CD14-positive monocyte (primary cell): ENCODE measurements at regions not wholly inside any gene's neighbourhood (a gene's known extent, or its start where the extent isn't known, plus 50 kb on each side); places are given as distances from the start of the nearest gene placed in this dataset.

Experiments used
- DNase-seq, 3 donors: peaks; one replicate each; pipeline ENCODE4 v3.0.0-alpha.2; 2011 to 2022
- H2AFZ ChIP-seq: 2 replicates; pipeline ENCODE4 v1.6.0; 2012; ENCODE audit warnings: mild to moderate bottlenecking, low read depth, low read length, inconsistent platforms; ENCODE audit not compliant: insufficient read depth, poor library complexity, severe bottlenecking
- H3K27ac ChIP-seq, 2 donors: 1 replicate in 1 of 2; 2 replicates in 1 of 2; pipeline ENCODE4 v1.5.1; 2012 to 2013; ENCODE audit warnings: low read length in 2 of 2, control low read depth in 1 of 2, inconsistent platforms in 1 of 2, low read depth in 1 of 2, mild to moderate bottlenecking in 1 of 2
- H3K27me3 ChIP-seq, 2 donors: one replicate each; pipeline versions ENCODE4 v1.6.0 to v1.6.1; 2011 to 2013; ENCODE audit warnings: low read length in 2 of 2; ENCODE audit not compliant: control insufficient read depth in 2 of 2, insufficient read depth in 2 of 2
- H3K36me3 ChIP-seq, 2 donors: replicated peaks in 1 of 2; 1 replicate in 1 of 2; 2 replicates in 1 of 2; pipeline versions ENCODE4 v1.5.1 to v1.6.1; 2012 to 2013; ENCODE audit warnings: low read length in 2 of 2, control low read depth in 1 of 2, inconsistent platforms in 1 of 2, mild to moderate bottlenecking in 1 of 2; ENCODE audit not compliant: insufficient read depth in 2 of 2, control insufficient read depth in 1 of 2
- H3K4me1 ChIP-seq, 2 donors: 1 replicate in 1 of 2; 2 replicates in 1 of 2; pipeline versions ENCODE4 v1.5.1 to v1.6.1; 2012 to 2013; ENCODE audit warnings: low read length in 2 of 2, control low read depth in 1 of 2, inconsistent platforms in 1 of 2, mild to moderate bottlenecking in 1 of 2, moderate library complexity in 1 of 2; ENCODE audit not compliant: insufficient read depth in 2 of 2, control insufficient read depth in 1 of 2
- H3K4me2 ChIP-seq: replicated peaks from 2 replicates; pipeline ENCODE3; 2012; ENCODE audit warnings: low read length, moderate library complexity, mild to moderate bottlenecking; ENCODE audit not compliant: poor library complexity, severe bottlenecking; ENCODE audit errors: extremely low read depth
- H3K4me3 ChIP-seq, 3 experiments: fragments of 200-600 bp in 1 of 3; sonication (generic) in 1 of 3; replicated peaks in 1 of 3; 1 replicate in 2 of 3; 2 replicates in 1 of 3; pipeline ENCODE4 v1.5.1; 2011 to 2013; ENCODE audit warnings: low read length in 3 of 3, mild to moderate bottlenecking in 3 of 3, control low read depth in 2 of 3, low read depth in 2 of 3, inconsistent platforms in 1 of 3, moderate library complexity in 1 of 3
- H3K79me2 ChIP-seq: 2 replicates; pipeline ENCODE4 v1.6.0; 2012; ENCODE audit warnings: mild to moderate bottlenecking, control low read depth, inconsistent platforms, low read length, moderate library complexity; ENCODE audit not compliant: insufficient read depth
- H3K9ac ChIP-seq: 2 replicates; pipeline ENCODE4 v1.6.0; 2017; ENCODE audit warnings: low read length, mild to moderate bottlenecking; ENCODE audit not compliant: insufficient read depth, poor library complexity, severe bottlenecking
- H3K9me3 ChIP-seq, 2 donors: replicated peaks in 1 of 2; 1 replicate in 1 of 2; 2 replicates in 1 of 2; pipeline versions ENCODE4 v1.5.1 to v1.6.1; 2012 to 2013; ENCODE audit warnings: low read length in 2 of 2, control low read depth in 1 of 2; ENCODE audit not compliant: control insufficient read depth in 1 of 2, insufficient read depth in 1 of 2
- H4K20me1 ChIP-seq: 2 replicates; pipeline ENCODE4 v1.6.0; 2012; ENCODE audit warnings: mild to moderate bottlenecking, low read length, control low read depth, moderate library complexity; ENCODE audit not compliant: insufficient read depth
- H3K27ac Mint-ChIP-seq, 7 donors: one replicate each; pipeline ENCODE4 v1.8.0; 2020; ENCODE audit warnings: mild to moderate bottlenecking in 7 of 7, mixed read lengths in 7 of 7, moderate library complexity in 6 of 7, inconsistent platforms in 2 of 7
- H3K27me3 Mint-ChIP-seq, 3 donors: one replicate each; pipeline ENCODE4 v1.8.0; 2021 to 2022; ENCODE audit warnings: low read depth in 3 of 3, mild to moderate bottlenecking in 3 of 3, mixed read lengths in 3 of 3, moderate library complexity in 3 of 3, inconsistent platforms in 1 of 3
- H3K36me3 Mint-ChIP-seq, 2 donors: one replicate each; pipeline ENCODE4 v1.8.0; 2020; ENCODE audit warnings: mixed read lengths in 2 of 2, inconsistent platforms in 1 of 2, mild to moderate bottlenecking in 1 of 2
- H3K4me1 Mint-ChIP-seq: one replicate; pipeline ENCODE4 v1.8.0; 2020; ENCODE audit warnings: mild to moderate bottlenecking, mixed read lengths
- H3K4me3 Mint-ChIP-seq, 2 donors: one replicate each; pipeline ENCODE4 v1.8.0; 2020; ENCODE audit warnings: mild to moderate bottlenecking in 2 of 2, mixed read lengths in 2 of 2, moderate library complexity in 1 of 2
- H3K9me3 Mint-ChIP-seq, 7 donors: one replicate each; pipeline ENCODE4 v1.8.0; 2020 to 2022; ENCODE audit warnings: mixed read lengths in 7 of 7, mild to moderate bottlenecking in 6 of 7, moderate library complexity in 6 of 7, inconsistent platforms in 2 of 7
- WGBS: methylation state at CpG from one replicate; pipeline ENCODE4 v1.1.5; 2013; ENCODE audit warnings: missing lambda C conversion rate; ENCODE audit not compliant: insufficient coverage; 5-methylcytosine and 5-hydroxymethylcytosine counted together
- intact Hi-C, 2 donors: fragments of 100-400 bp; cut with micrococcal nuclease; formaldehyde crosslinking; loops; one replicate each; pipeline versions ENCODE4 v1.15.0 to v1.15.1; 2023
- TF ChIP-seq, protein P1 (sequence below): fragments of 200-600 bp; IDR thresholded peaks from one replicate; pipeline ENCODE4 v1.8.0; 2022; ENCODE audit warnings: antibody characterized with exemption, mild to moderate bottlenecking

DNA sequence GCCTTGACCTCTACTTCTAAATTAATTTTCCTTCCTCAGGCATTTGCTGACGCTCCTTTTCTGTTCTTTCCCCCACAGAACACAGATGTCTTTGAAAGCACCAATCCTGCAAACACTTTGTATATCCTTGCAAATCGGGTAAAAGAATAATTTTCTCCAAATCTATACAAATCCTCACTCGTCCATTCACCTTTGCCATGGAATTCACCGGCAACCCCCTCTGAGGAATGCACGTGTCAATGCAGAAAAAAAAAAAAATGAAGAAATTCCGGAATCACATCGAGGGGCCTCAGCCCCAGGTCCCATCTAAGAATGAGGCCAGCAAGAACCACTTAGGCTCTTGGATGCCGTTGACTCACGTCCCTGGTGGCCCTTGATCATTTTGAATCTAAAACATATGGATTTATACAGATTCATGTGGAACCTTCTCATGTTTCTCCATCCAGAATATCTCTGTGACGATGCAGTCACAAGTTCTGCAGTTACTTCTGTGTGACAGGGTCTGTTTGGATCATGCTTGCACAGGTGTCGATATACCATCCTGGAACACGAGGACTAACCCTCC lies 136.9 kb downstream of the RBFOX3 start:
- Histone ChIP-seq H3K4me2 (no peak overlapping the region), H3K79me2 (no peaks in the 10 kb centered on the region), H2AFZ (no peak overlapping the region), H3K36me3 (no peaks in the 10 kb centered on the region), H3K9me3 (no peaks in the 10 kb centered on the region), H3K4me1 (no peaks in the 10 kb centered on the region), H3K9ac (no peak overlapping the region), H4K20me1 (no peaks in the 10 kb centered on the region), H3K27me3 (no peaks in the 10 kb centered on the region), H3K4me3 (no peak overlapping the region), H3K27ac (no peak overlapping the region)
- TF ChIP-seq, protein P1, sequence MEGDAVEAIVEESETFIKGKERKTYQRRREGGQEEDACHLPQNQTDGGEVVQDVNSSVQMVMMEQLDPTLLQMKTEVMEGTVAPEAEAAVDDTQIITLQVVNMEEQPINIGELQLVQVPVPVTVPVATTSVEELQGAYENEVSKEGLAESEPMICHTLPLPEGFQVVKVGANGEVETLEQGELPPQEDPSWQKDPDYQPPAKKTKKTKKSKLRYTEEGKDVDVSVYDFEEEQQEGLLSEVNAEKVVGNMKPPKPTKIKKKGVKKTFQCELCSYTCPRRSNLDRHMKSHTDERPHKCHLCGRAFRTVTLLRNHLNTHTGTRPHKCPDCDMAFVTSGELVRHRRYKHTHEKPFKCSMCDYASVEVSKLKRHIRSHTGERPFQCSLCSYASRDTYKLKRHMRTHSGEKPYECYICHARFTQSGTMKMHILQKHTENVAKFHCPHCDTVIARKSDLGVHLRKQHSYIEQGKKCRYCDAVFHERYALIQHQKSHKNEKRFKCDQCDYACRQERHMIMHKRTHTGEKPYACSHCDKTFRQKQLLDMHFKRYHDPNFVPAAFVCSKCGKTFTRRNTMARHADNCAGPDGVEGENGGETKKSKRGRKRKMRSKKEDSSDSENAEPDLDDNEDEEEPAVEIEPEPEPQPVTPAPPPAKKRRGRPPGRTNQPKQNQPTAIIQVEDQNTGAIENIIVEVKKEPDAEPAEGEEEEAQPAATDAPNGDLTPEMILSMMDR = no peak
- Mint-ChIP-seq H3K27me3 (peaks cover 4 to 14% (median 10%) of the 10 kb centered on the region in 3 donors), H3K36me3 (no peaks in the 10 kb centered on the region), H3K9me3 (no peaks in the 10 kb centered on the region), H3K4me3 (no peak overlapping the region), H3K4me1 (no peaks in the 10 kb centered on the region), H3K27ac (no peak overlapping the region)
- intact Hi-C loops = no loop called here
- DNase-seq = no peak
- 85% methylated on average over 10 of the region's 12 CpGs for WGBS

DNA sequence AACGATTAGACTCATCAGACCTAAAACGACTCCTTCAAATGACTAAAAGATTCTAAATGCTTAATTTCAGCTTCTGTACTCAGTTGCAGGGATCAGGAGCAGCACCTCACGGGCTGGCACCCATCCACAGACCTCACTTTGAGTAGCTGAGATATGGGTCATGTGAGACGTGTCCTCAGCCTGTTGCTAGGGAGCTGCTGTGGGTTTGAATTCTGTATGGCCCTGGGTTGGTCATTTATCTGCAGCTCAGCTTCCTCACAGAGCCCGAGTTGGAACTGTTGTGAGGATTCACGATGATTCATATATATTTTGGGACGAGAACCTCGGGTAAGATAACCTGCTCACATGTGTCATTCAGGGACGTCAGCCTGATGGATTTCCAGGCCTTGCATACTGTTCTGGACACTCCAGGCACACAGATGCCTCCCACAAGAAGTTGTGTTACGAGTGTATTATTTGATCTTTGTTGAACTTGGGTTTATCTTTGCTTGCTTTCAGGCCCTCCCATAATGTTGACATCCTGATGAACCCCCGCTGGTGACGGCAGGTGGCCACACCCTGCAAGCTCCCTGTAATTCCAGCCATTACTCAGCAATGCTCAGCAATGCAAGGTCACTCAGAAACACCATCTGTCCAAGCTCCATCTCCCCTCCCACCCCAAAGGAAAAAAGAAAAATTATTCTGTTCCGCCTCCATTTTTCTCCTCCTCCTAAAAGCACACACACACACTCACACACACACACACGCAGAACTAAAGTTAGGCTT lies 137.6 kb downstream of the RBFOX3 start:
- Mint-ChIP-seq H3K4me1 (no peaks in the 10 kb centered on the region), H3K27me3 (peaks cover 4 to 14% (median 8%) of the 10 kb centered on the region in 3 donors), H3K27ac (no peak overlapping the region), H3K9me3 (no peaks in the 10 kb centered on the region), H3K36me3 (no peaks in the 10 kb centered on the region), H3K4me3 (no peak overlapping the region)
- Histone ChIP-seq H3K4me1 (no peaks in the 10 kb centered on the region), H3K36me3 (no peaks in the 10 kb centered on the region), H3K9me3 (no peaks in the 10 kb centered on the region), H3K79me2 (no peaks in the 10 kb centered on the region), H4K20me1 (no peaks in the 10 kb centered on the region), H3K4me2 (no peak overlapping the region), H3K4me3 (no peak overlapping the region), H3K9ac (no peak overlapping the region), H2AFZ (no peak overlapping the region), H3K27me3 (no peaks in the 10 kb centered on the region), H3K27ac (no peak overlapping the region)
- DNase-seq = no peak
- intact Hi-C loops = no loop called here
- TF ChIP-seq, protein P1 = no peak
- 80% methylated on average over 10 of the region's 14 CpGs for WGBS
